ENCODE measurements at regions not wholly inside any gene's neighbourhood (a gene's known extent, or its start where the extent isn't known, plus 50 kb on each side); places are given as distances from the start of the nearest gene placed in this dataset.

DNA sequence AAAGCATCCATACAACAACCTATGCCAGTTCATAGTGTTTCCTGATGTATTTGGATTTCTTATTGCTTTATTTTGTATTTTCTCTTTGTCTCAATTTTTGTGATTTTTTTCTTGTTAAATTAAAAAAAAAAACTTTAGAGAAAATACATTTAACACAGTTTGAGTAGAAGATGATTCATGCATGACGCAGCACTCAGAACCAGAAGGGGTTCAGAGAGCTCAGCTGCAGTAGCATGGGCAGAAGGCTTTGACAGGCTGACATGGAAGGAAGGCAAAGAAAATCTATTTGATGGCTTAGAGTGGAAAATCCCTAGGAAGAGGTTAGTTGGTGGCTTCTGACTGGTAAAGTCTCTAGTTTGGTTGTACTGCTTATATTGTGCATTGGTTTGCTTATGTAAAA, 207.2 kb upstream of the STXBP5 start:
- TF ChIP-seq, protein P1, sequence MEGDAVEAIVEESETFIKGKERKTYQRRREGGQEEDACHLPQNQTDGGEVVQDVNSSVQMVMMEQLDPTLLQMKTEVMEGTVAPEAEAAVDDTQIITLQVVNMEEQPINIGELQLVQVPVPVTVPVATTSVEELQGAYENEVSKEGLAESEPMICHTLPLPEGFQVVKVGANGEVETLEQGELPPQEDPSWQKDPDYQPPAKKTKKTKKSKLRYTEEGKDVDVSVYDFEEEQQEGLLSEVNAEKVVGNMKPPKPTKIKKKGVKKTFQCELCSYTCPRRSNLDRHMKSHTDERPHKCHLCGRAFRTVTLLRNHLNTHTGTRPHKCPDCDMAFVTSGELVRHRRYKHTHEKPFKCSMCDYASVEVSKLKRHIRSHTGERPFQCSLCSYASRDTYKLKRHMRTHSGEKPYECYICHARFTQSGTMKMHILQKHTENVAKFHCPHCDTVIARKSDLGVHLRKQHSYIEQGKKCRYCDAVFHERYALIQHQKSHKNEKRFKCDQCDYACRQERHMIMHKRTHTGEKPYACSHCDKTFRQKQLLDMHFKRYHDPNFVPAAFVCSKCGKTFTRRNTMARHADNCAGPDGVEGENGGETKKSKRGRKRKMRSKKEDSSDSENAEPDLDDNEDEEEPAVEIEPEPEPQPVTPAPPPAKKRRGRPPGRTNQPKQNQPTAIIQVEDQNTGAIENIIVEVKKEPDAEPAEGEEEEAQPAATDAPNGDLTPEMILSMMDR (IDR thresholded peaks at IDR 0.05): no peak
- no peak for TF ChIP-seq POLR2A (IDR thresholded peaks at IDR 0.05)
